ENCODE measurements at regions not wholly inside any gene's neighbourhood (a gene's known extent, or its start where the extent isn't known, plus 50 kb on each side); places are given as distances from the start of the nearest gene placed in this dataset.

- no peak overlapping the region for H3K4me2 ChIP-seq (ENCODE audit: insufficient read depth, low read length, poor library complexity, severe bottlenecking)
- no peak overlapping the region for H4K8ac ChIP-seq (ENCODE audit: low read depth, low read length)
- no peak overlapping the region for H4K91ac ChIP-seq (ENCODE audit: low read depth, low read length, poor library complexity)
- no peak overlapping the region for H3K9ac ChIP-seq (ENCODE audit: low read depth, low read length, poor library complexity)
- no peaks in the 10 kb centered on the region for H3K27me3 ChIP-seq (ENCODE audit: control insufficient read depth in 3 of 3, insufficient read depth in 3 of 3, low read depth in 1 of 3, low read length in 3 of 3)
- no peaks in the 10 kb centered on the region for H3K36me3 ChIP-seq (replicated peaks in 1 of 2; ENCODE audit: control insufficient read depth in 2 of 2, insufficient read depth in 2 of 2, low read length in 2 of 2)
- H3K18ac ChIP-seq (ENCODE audit: low read length): no peak overlapping the region
- DNase-seq (ENCODE audit: low spot score): no peak
- H2BK15ac ChIP-seq (ENCODE audit: low read length): no peak overlapping the region
- no peak overlapping the region for H2BK5ac ChIP-seq (ENCODE audit: low read length)
- no peak overlapping the region for H3K4ac ChIP-seq (ENCODE audit: low read length)
- no peak overlapping the region for H2BK120ac ChIP-seq (ENCODE audit: low read depth, low read length)
- H3K27ac ChIP-seq (replicated peaks; ENCODE audit: low read length): no peak overlapping the region
- no peak overlapping the region for H3K14ac ChIP-seq (ENCODE audit: low read length)
- H2AFZ ChIP-seq (ENCODE audit: low read length): peak overlapping the region; percentile 21
- no peaks in the 10 kb centered on the region for H3K79me1 ChIP-seq (ENCODE audit: low read depth, low read length)
- no peak overlapping the region for H3K4me3 ChIP-seq (ENCODE audit: low read length in 2 of 2)
- WGBS, 2 donors (ENCODE audit: extremely low coverage in 2 of 2, insufficient read length in 2 of 2, insufficient replicate concordance in 1 of 2): no CpG with 5 or more reads among the region's 2 CpGs
- no peak overlapping the region for H3K23ac ChIP-seq (ENCODE audit: low read depth, low read length, poor library complexity)
- H3K4me1 ChIP-seq (ENCODE audit: control insufficient read depth in 2 of 2, insufficient read depth in 1 of 2, low read depth in 1 of 2, low read length in 2 of 2): peaks cover 2 to 11% of the 10 kb centered on the region in 2 donors
- no peaks in the 10 kb centered on the region for H3K9me3 ChIP-seq (replicated peaks in 1 of 2; ENCODE audit: control insufficient read depth in 2 of 2, insufficient read depth in 1 of 2, low read depth in 1 of 2, low read length in 2 of 2)
- H2AK5ac ChIP-seq (ENCODE audit: low read depth, low read length): no peak overlapping the region
- no peak overlapping the region for H2BK12ac ChIP-seq (ENCODE audit: low read length)
These were observed 113.8 kb upstream of the COL1A2 start for GRCh38 chr7:94280851-94281250.

GRCh38 chr7:94284104-94284503 lies 110.6 kb upstream of the COL1A2 start:
- no peak overlapping the region for H3K18ac ChIP-seq (ENCODE audit: low read length)
- H2AK5ac ChIP-seq (ENCODE audit: low read depth, low read length): no peak overlapping the region
- H3K4me1 ChIP-seq (ENCODE audit: control insufficient read depth in 2 of 2, insufficient read depth in 1 of 2, low read depth in 1 of 2, low read length in 2 of 2): peaks cover 2 to 4% of the 10 kb centered on the region in 2 donors
- H3K14ac ChIP-seq (ENCODE audit: low read length): no peak overlapping the region
- no peak overlapping the region for H3K9ac ChIP-seq (ENCODE audit: low read depth, low read length, poor library complexity)
- H2BK5ac ChIP-seq (ENCODE audit: low read length): no peak overlapping the region
- no peak overlapping the region for H4K91ac ChIP-seq (ENCODE audit: low read depth, low read length, poor library complexity)
- no peak overlapping the region for H3K4ac ChIP-seq (ENCODE audit: low read length)
- no peaks in the 10 kb centered on the region for H3K79me1 ChIP-seq (ENCODE audit: low read depth, low read length)
- no peak overlapping the region for H4K8ac ChIP-seq (ENCODE audit: low read depth, low read length)
- no peak overlapping the region for H3K27ac ChIP-seq (replicated peaks; ENCODE audit: low read length)
- no peak overlapping the region for H3K4me2 ChIP-seq (ENCODE audit: insufficient read depth, low read length, poor library complexity, severe bottlenecking)
- H3K9me3 ChIP-seq (replicated peaks in 1 of 2; ENCODE audit: control insufficient read depth in 2 of 2, insufficient read depth in 1 of 2, low read depth in 1 of 2, low read length in 2 of 2): no peaks in the 10 kb centered on the region
- no peak overlapping the region for H3K23ac ChIP-seq (ENCODE audit: low read depth, low read length, poor library complexity)
- H2BK12ac ChIP-seq (ENCODE audit: low read length): no peak overlapping the region
- no peak for DNase-seq (ENCODE audit: low spot score)
- no peak overlapping the region for H3K4me3 ChIP-seq (ENCODE audit: low read length in 2 of 2)
- no peak overlapping the region for H2BK120ac ChIP-seq (ENCODE audit: low read depth, low read length)
- H2BK15ac ChIP-seq (ENCODE audit: low read length): no peak overlapping the region
- H3K27me3 ChIP-seq (ENCODE audit: control insufficient read depth in 3 of 3, insufficient read depth in 3 of 3, low read depth in 1 of 3, low read length in 3 of 3): no peaks in the 10 kb centered on the region
- no CpG with 5 or more reads among the region's 2 CpGs for WGBS, 2 donors (ENCODE audit: extremely low coverage in 2 of 2, insufficient read length in 2 of 2, insufficient replicate concordance in 1 of 2)
- H2AFZ ChIP-seq (ENCODE audit: low read length): no peak overlapping the region
- no peaks in the 10 kb centered on the region for H3K36me3 ChIP-seq (replicated peaks in 1 of 2; ENCODE audit: control insufficient read depth in 2 of 2, insufficient read depth in 2 of 2, low read length in 2 of 2)

- no peak overlapping the region for H3K9ac ChIP-seq (ENCODE audit: low read depth, low read length, poor library complexity)
- H3K4ac ChIP-seq (ENCODE audit: low read length): no peak overlapping the region
- no peak overlapping the region for H4K8ac ChIP-seq (ENCODE audit: low read depth, low read length)
- H2BK12ac ChIP-seq (ENCODE audit: low read length): no peak overlapping the region
- H2AFZ ChIP-seq (ENCODE audit: low read length): no peak overlapping the region
- no peaks in the 10 kb centered on the region for H3K9me3 ChIP-seq (replicated peaks in 1 of 2; ENCODE audit: control insufficient read depth in 2 of 2, insufficient read depth in 1 of 2, low read depth in 1 of 2, low read length in 2 of 2)
- no peaks in the 10 kb centered on the region for H3K79me1 ChIP-seq (ENCODE audit: low read depth, low read length)
- no peak overlapping the region for H3K4me3 ChIP-seq (ENCODE audit: low read length in 2 of 2)
- no peak overlapping the region for H4K91ac ChIP-seq (ENCODE audit: low read depth, low read length, poor library complexity)
- H3K23ac ChIP-seq (ENCODE audit: low read depth, low read length, poor library complexity): no peak overlapping the region
- H3K36me3 ChIP-seq (replicated peaks in 1 of 2; ENCODE audit: control insufficient read depth in 2 of 2, insufficient read depth in 2 of 2, low read length in 2 of 2): no peaks in the 10 kb centered on the region
- no peak overlapping the region for H2BK120ac ChIP-seq (ENCODE audit: low read depth, low read length)
- WGBS, 2 donors (ENCODE audit: extremely low coverage in 2 of 2, insufficient read length in 2 of 2, insufficient replicate concordance in 1 of 2): no CpG with 5 or more reads among the region's 1 CpG
- H3K14ac ChIP-seq (ENCODE audit: low read length): no peak overlapping the region
- H3K27ac ChIP-seq (replicated peaks; ENCODE audit: low read length): no peak overlapping the region
- no peak overlapping the region for H3K18ac ChIP-seq (ENCODE audit: low read length)
- no peak overlapping the region for H2BK15ac ChIP-seq (ENCODE audit: low read length)
- no peak overlapping the region for H2BK5ac ChIP-seq (ENCODE audit: low read length)
- H3K27me3 ChIP-seq (ENCODE audit: control insufficient read depth in 3 of 3, insufficient read depth in 3 of 3, low read depth in 1 of 3, low read length in 3 of 3): no peaks in the 10 kb centered on the region
- H2AK5ac ChIP-seq (ENCODE audit: low read depth, low read length): no peak overlapping the region
- H3K4me2 ChIP-seq (ENCODE audit: insufficient read depth, low read length, poor library complexity, severe bottlenecking): no peak overlapping the region
- DNase-seq (ENCODE audit: low spot score): no peak
- H3K4me1 ChIP-seq (ENCODE audit: control insufficient read depth in 2 of 2, insufficient read depth in 1 of 2, low read depth in 1 of 2, low read length in 2 of 2): peaks cover 2% of the 10 kb centered on the region in 2 donors
These were observed 108.6 kb upstream of the COL1A2 start for GRCh38 chr7:94286111-94286510.

- no peak overlapping the region for H3K9ac ChIP-seq (ENCODE audit: low read depth, low read length, poor library complexity)
- no peak overlapping the region for H3K4me3 ChIP-seq (ENCODE audit: low read length in 2 of 2)
- H2BK15ac ChIP-seq (ENCODE audit: low read length): no peak overlapping the region
- WGBS, 2 donors (ENCODE audit: extremely low coverage in 2 of 2, insufficient read length in 2 of 2, insufficient replicate concordance in 1 of 2): no CpG with 5 or more reads among the region's 1 CpG
- H3K4ac ChIP-seq (ENCODE audit: low read length): no peak overlapping the region
- no peak overlapping the region for H3K14ac ChIP-seq (ENCODE audit: low read length)
- H3K79me1 ChIP-seq (ENCODE audit: low read depth, low read length): no peaks in the 10 kb centered on the region
- no peak overlapping the region for H3K23ac ChIP-seq (ENCODE audit: low read depth, low read length, poor library complexity)
- no peaks in the 10 kb centered on the region for H3K9me3 ChIP-seq (replicated peaks in 1 of 2; ENCODE audit: control insufficient read depth in 2 of 2, insufficient read depth in 1 of 2, low read depth in 1 of 2, low read length in 2 of 2)
- no peak overlapping the region for H3K18ac ChIP-seq (ENCODE audit: low read length)
- no peak overlapping the region for H4K8ac ChIP-seq (ENCODE audit: low read depth, low read length)
- no peaks in the 10 kb centered on the region for H3K36me3 ChIP-seq (replicated peaks in 1 of 2; ENCODE audit: control insufficient read depth in 2 of 2, insufficient read depth in 2 of 2, low read length in 2 of 2)
- no peak overlapping the region for H2BK12ac ChIP-seq (ENCODE audit: low read length)
- no peak overlapping the region for H2BK5ac ChIP-seq (ENCODE audit: low read length)
- no peaks in the 10 kb centered on the region for H3K27me3 ChIP-seq (ENCODE audit: control insufficient read depth in 3 of 3, insufficient read depth in 3 of 3, low read depth in 1 of 3, low read length in 3 of 3)
- H2BK120ac ChIP-seq (ENCODE audit: low read depth, low read length): no peak overlapping the region
- H2AK5ac ChIP-seq (ENCODE audit: low read depth, low read length): no peak overlapping the region
- no peak overlapping the region for H4K91ac ChIP-seq (ENCODE audit: low read depth, low read length, poor library complexity)
- H3K4me1 ChIP-seq (ENCODE audit: control insufficient read depth in 2 of 2, insufficient read depth in 1 of 2, low read depth in 1 of 2, low read length in 2 of 2): peaks cover 0 to 2% of the 10 kb centered on the region in 2 donors
- no peak overlapping the region for H3K4me2 ChIP-seq (ENCODE audit: insufficient read depth, low read length, poor library complexity, severe bottlenecking)
- no peak overlapping the region for H3K27ac ChIP-seq (replicated peaks; ENCODE audit: low read length)
- DNase-seq (ENCODE audit: low spot score): no peak
- no peak overlapping the region for H2AFZ ChIP-seq (ENCODE audit: low read length)
These were observed 106.6 kb upstream of the COL1A2 start for GRCh38 chr7:94288096-94288495.

All from neuronal stem cell (in vitro differentiated cells).